Endothelial cell of umbilical vein (primary cell): ENCODE measurements at regions not wholly inside any gene's neighbourhood (a gene's known extent, or its start where the extent isn't known, plus 50 kb on each side); places are given as distances from the start of the nearest gene placed in this dataset.

ENCODE experiments used
- BruUV-seq: library from RNA; stranded (reverse); fragments of 400-500 nt; replicated peaks from 2 replicates; lab custom pipeline; 2021; lab: Mats Ljungman, UMichigan
- CTCF ChIA-PET: fragments of 300-600, 350-600 bp; sonication (Branson Sonifier 250); formaldehyde crosslinking; loops from one replicate; lab custom pipeline; 2021; ENCODE audit warnings: antibody characterized with exemption, inconsistent platforms; lab: Charles Lee
- POLR2A ChIA-PET: fragments of 300-600, 350-600 bp; sonication (Branson Sonifier 250); formaldehyde crosslinking; loops from one replicate; lab custom pipeline; 2021; ENCODE audit warnings: antibody characterized with exemption, inconsistent platforms; lab: Charles Lee
- DNase-seq: peaks from one replicate; pipeline ENCODE4 v3.0.0-alpha.2; 2011; ENCODE audit warnings: low read depth, low spot score
- FAIRE-seq: peaks from 2 replicates; lab custom pipeline; 2011; peaks lifted over from hg19 to GRCh38; lab: Jason Lieb, UNC
- H2AFZ ChIP-seq: 2 replicates; pipeline ENCODE4 v1.6.0; 2012; ENCODE audit warnings: low read depth, low read length, control low read depth, inconsistent platforms
- H3K27ac ChIP-seq: 2 replicates; pipeline ENCODE4 v1.5.1; 2011; ENCODE audit warnings: low read depth, mild to moderate bottlenecking, control low read depth, low read length, moderate library complexity; ENCODE audit not compliant: insufficient read depth
- H3K27me3 ChIP-seq, 2 experiments: 2 replicates each; pipeline versions ENCODE4 v1.6.0 to v1.6.1; 2011; ENCODE audit warnings: low read length in 2 of 2, mixed read lengths in 1 of 2; ENCODE audit not compliant: control insufficient read depth in 2 of 2, insufficient read depth in 2 of 2
- H3K36me3 ChIP-seq, 2 experiments: 2 replicates in 1 of 2; 3 replicates in 1 of 2; pipeline ENCODE4 v1.5.1; 2011; ENCODE audit warnings: low read length in 2 of 2, mild to moderate bottlenecking in 1 of 2, moderate library complexity in 1 of 2; ENCODE audit not compliant: control insufficient read depth in 2 of 2, insufficient read depth in 2 of 2; ENCODE audit errors: extremely low read depth in 1 of 2
- H3K4me1 ChIP-seq: 3 replicates; pipeline ENCODE4 v1.5.1; 2011; ENCODE audit warnings: mild to moderate bottlenecking, low read length; ENCODE audit not compliant: control insufficient read depth, insufficient read depth; ENCODE audit errors: extremely low read depth
- H3K4me2 ChIP-seq: 2 replicates; pipeline ENCODE4 v1.6.1; 2011; ENCODE audit warnings: low read length, control low read depth, mixed read lengths; ENCODE audit not compliant: insufficient read depth
- H3K4me3 ChIP-seq, 3 experiments: fragments of 200-600 bp in 1 of 3; sonication (generic), shearing (Covaris generic) in 1 of 3; replicated peaks in 1 of 3; 2 replicates each; pipeline ENCODE4 v1.5.1; 2011 to 2016; ENCODE audit warnings: control low read depth in 3 of 3, low read length in 3 of 3, mild to moderate bottlenecking in 2 of 3, inconsistent platforms in 1 of 3, low read depth in 1 of 3, moderate library complexity in 1 of 3; ENCODE audit not compliant: insufficient read depth in 1 of 3
- H3K79me2 ChIP-seq: 2 replicates; pipeline ENCODE4 v1.6.0; 2012; ENCODE audit warnings: low read length, inconsistent platforms; ENCODE audit not compliant: control insufficient read depth, insufficient read depth
- H3K9ac ChIP-seq: replicated peaks from 2 replicates; pipeline ENCODE3; 2011; ENCODE audit warnings: low read length, control low read depth; ENCODE audit not compliant: insufficient read depth; ENCODE audit errors: extremely low read depth
- H3K9me1 ChIP-seq: replicated peaks from 3 replicates; pipeline ENCODE4 v1.6.0; 2011; ENCODE audit warnings: mild to moderate bottlenecking, low read length; ENCODE audit not compliant: control insufficient read depth, insufficient read depth; ENCODE audit errors: extremely low read depth
- H3K9me3 ChIP-seq: replicated peaks from 2 replicates; pipeline ENCODE4 v1.5.1; 2012; ENCODE audit warnings: low read length, inconsistent platforms; ENCODE audit not compliant: control insufficient read depth, insufficient read depth
- H4K20me1 ChIP-seq: replicated peaks from 2 replicates; pipeline ENCODE3; 2011; ENCODE audit warnings: mild to moderate bottlenecking, low read length; ENCODE audit not compliant: control insufficient read depth, insufficient read depth; ENCODE audit errors: extremely low read depth
- CTCF ChIP-seq, 2 donors: IDR thresholded peaks; 1 replicate in 1 of 2; 2 replicates in 1 of 2; pipeline ENCODE4 v1.5.1; 2011; ENCODE audit warnings: low read length in 2 of 2, mild to moderate bottlenecking in 2 of 2, moderate library complexity in 2 of 2, control low read depth in 1 of 2, inconsistent platforms in 1 of 2, low read depth in 1 of 2; ENCODE audit not compliant: insufficient read depth in 1 of 2; ENCODE audit errors: extremely low read depth in 1 of 2
- EZH2 ChIP-seq: IDR thresholded peaks from 2 replicates; pipeline ENCODE4 v1.6.1; 2012; ENCODE audit warnings: borderline replicate concordance, low read depth, mild to moderate bottlenecking, moderate library complexity, low read length, inconsistent platforms; ENCODE audit not compliant: severe bottlenecking
- FOS ChIP-seq: IDR thresholded peaks from 2 replicates; pipeline ENCODE4 v1.6.1; 2011; ENCODE audit warnings: mild to moderate bottlenecking, low read length, moderate library complexity, borderline replicate concordance; ENCODE audit not compliant: insufficient read depth
- MAX ChIP-seq: IDR thresholded peaks from 2 replicates; pipeline ENCODE4 v1.6.1; 2011; ENCODE audit not compliant: insufficient read depth, insufficient read length
- MYC ChIP-seq: IDR thresholded peaks from one replicate; pipeline ENCODE4 v1.6.1; 2011; ENCODE audit warnings: mild to moderate bottlenecking, low read depth, low read length
- POLR2A ChIP-seq: IDR thresholded peaks from 2 replicates; pipeline ENCODE4 v1.6.1; 2012; ENCODE audit warnings: low read depth, mild to moderate bottlenecking, control low read depth, low read length
- POLR2AphosphoS5 ChIP-seq: IDR thresholded peaks from 2 replicates; pipeline ENCODE4 v1.6.1; 2012; ENCODE audit warnings: low read depth, mild to moderate bottlenecking, control low read depth, low read length, moderate library complexity; ENCODE audit not compliant: insufficient read depth
- dilution Hi-C: fragments of 300-500 bp; cut with MboI; formaldehyde crosslinking; loops from one replicate; pipeline ENCODE4 v1.15.0; 2019; ENCODE audit warnings: low sequenced_read_pairs; ENCODE audit not compliant: extremely low pct_ligation_motif_present
- intact Hi-C: fragments of 100-400 bp; cut with micrococcal nuclease; formaldehyde crosslinking; loops from one replicate; pipeline ENCODE4 v1.10.0; 2022

- no peak overlapping the region for H3K4me3 ChIP-seq
- no peak for DNase-seq
- POLR2A ChIA-PET, result no interaction called here
- H3K27ac ChIP-seq, result no peak overlapping the region
- H3K27me3 ChIP-seq, result no peaks in the 10 kb centered on the region
- H3K4me1 ChIP-seq, result no peaks in the 10 kb centered on the region
- no peaks in the 10 kb centered on the region for H3K36me3 ChIP-seq
- no peaks in the 10 kb centered on the region for H3K79me2 ChIP-seq
- H3K9me3 ChIP-seq, result no peaks in the 10 kb centered on the region
- no peaks in the 10 kb centered on the region for H4K20me1 ChIP-seq
- BruUV-seq, result no TSS peak
- no peak for TF ChIP-seq EZH2
- TF ChIP-seq MAX, result no peak
- TF ChIP-seq POLR2AphosphoS5, result no peak
- dilution Hi-C loops, result no loop called here
- H3K9ac ChIP-seq, result no peak overlapping the region
- CTCF ChIA-PET, result no interaction called here
- H3K4me2 ChIP-seq, result no peak overlapping the region
- intact Hi-C loops, result no loop called here
- H2AFZ ChIP-seq, result no peak overlapping the region
- no peak for FAIRE-seq
- no peaks in the 10 kb centered on the region for H3K9me1 ChIP-seq
These were observed 135.4 kb downstream of the NRN1 start for GRCh38 chr6:5871296-5871695.

- H3K4me3 ChIP-seq, result no peak overlapping the region
- no peaks in the 10 kb centered on the region for H3K36me3 ChIP-seq
- ChIA-PET CTCF (no interaction called here), POLR2A (interaction anchor here (0.6 kb wide), 1 partner anchor 111 kb away, joined by 3 read pairs; no protein-coding TSS in a partner anchor)
- H3K27me3 ChIP-seq, result no peaks in the 10 kb centered on the region
- H3K4me1 ChIP-seq, result no peaks in the 10 kb centered on the region
- no peak overlapping the region for H3K4me2 ChIP-seq
- BruUV-seq, result no TSS peak
- H4K20me1 ChIP-seq, result no peaks in the 10 kb centered on the region
- H2AFZ ChIP-seq, result no peak overlapping the region
- intact Hi-C loops, result no loop called here
- H3K9ac ChIP-seq, result no peak overlapping the region
- no peaks in the 10 kb centered on the region for H3K9me1 ChIP-seq
- DNase-seq (no peak), FAIRE-seq (no peak)
- no peak overlapping the region for H3K27ac ChIP-seq
- no peaks in the 10 kb centered on the region for H3K79me2 ChIP-seq
- TF ChIP-seq POLR2A (no peak), CTCF (IDR thresholded peaks at IDR 0.05; ENCODE audit: extremely low read depth in 1 of 2, insufficient read depth in 1 of 2, low read depth in 1 of 2, low read length in 2 of 2) (no peak), EZH2 (no peak), FOS (no peak), MYC (no peak), MAX (no peak)
- H3K9me3 ChIP-seq, result no peaks in the 10 kb centered on the region
- dilution Hi-C loops, result no loop called here
These were observed 137.0 kb downstream of the NRN1 start for GRCh38 chr6:5869676-5870075.
